H1 (cell line): ENCODE measurements at regions not wholly inside any gene's neighbourhood (a gene's known extent, or its start where the extent isn't known, plus 50 kb on each side); places are given as distances from the start of the nearest gene placed in this dataset.

Source experiments
- BACH1 ChIP-seq: IDR thresholded peaks from 2 replicates; pipeline ENCODE4 v1.6.1; 2012; ENCODE audit warnings: low read length, improper control_type of control experiment
- CHD7 ChIP-seq: fragments of 300-600 bp; sonication (generic); IDR thresholded peaks from 2 replicates; pipeline ENCODE4 v1.7.1; 2012; ENCODE audit warnings: low read length, moderate library complexity, mild to moderate bottlenecking, inconsistent platforms; ENCODE audit not compliant: insufficient replicate concordance
- CREB1 ChIP-seq: IDR thresholded peaks from 2 replicates; pipeline ENCODE4 v1.6.1; 2012; ENCODE audit warnings: inconsistent platforms
- FOSL1 ChIP-seq: IDR thresholded peaks from 2 replicates; pipeline ENCODE4 v1.6.1; 2011; ENCODE audit warnings: mild to moderate bottlenecking, low read depth, low read length, moderate library complexity; ENCODE audit not compliant: insufficient read depth
- HDAC2 ChIP-seq, 2 experiments: fragments of 300-600 bp in 1 of 2; sonication (generic) in 1 of 2; IDR thresholded peaks; 2 replicates each; pipeline ENCODE4 v1.6.1; 2011 to 2012; ENCODE audit warnings: low read depth in 2 of 2, low read length in 2 of 2, mild to moderate bottlenecking in 2 of 2, moderate library complexity in 2 of 2, borderline replicate concordance in 1 of 2, inconsistent platforms in 1 of 2
- MAX ChIP-seq: IDR thresholded peaks from 2 replicates; pipeline ENCODE4 v1.6.1; 2012; ENCODE audit warnings: inconsistent platforms
- NRF1 ChIP-seq: IDR thresholded peaks from 2 replicates; pipeline ENCODE4 v1.6.1; 2011; ENCODE audit warnings: mild to moderate bottlenecking, low read depth, low read length, improper control_type of control experiment
- PHF8 ChIP-seq: fragments of 200-600 bp; sonication (generic); conservative IDR thresholded peaks from 2 replicates; pipeline ENCODE4 v1.7.1; 2012; ENCODE audit warnings: low read depth, mild to moderate bottlenecking, inconsistent platforms, low read length, moderate library complexity
- SAP30 ChIP-seq: fragments of 300-600 bp; sonication (generic); IDR thresholded peaks from 2 replicates; pipeline ENCODE4 v1.7.1; 2012; ENCODE audit warnings: low read length, moderate library complexity, mild to moderate bottlenecking, inconsistent platforms; ENCODE audit not compliant: insufficient read depth, insufficient replicate concordance
- USF2 ChIP-seq: IDR thresholded peaks from 2 replicates; pipeline ENCODE4 v1.6.1; 2011; ENCODE audit warnings: low read length, improper control_type of control experiment

GRCh38 chr3:109648027-109648426, 310.7 kb upstream of the DPPA4 start (continued):
- TF ChIP-seq CHD7 (no peak), NRF1 (no peak), CREB1 (no peak), PHF8 (no peak), USF2 (no peak), FOSL1 (no peak), BACH1 (no peak), SAP30 (no peak), HDAC2 (IDR thresholded peaks at IDR 0.05; ENCODE audit: borderline replicate concordance in 1 of 2, low read depth in 2 of 2, low read length in 2 of 2) (no peak), MAX (no peak)
